C1 segment of cervical spinal cord (tissue), 14 donors: ENCODE measurements at regions not wholly inside any gene's neighbourhood (a gene's known extent, or its start where the extent isn't known, plus 50 kb on each side); places are given as distances from the start of the nearest gene placed in this dataset.

Experiments
- DNase-seq, 14 donors: peaks; one replicate each; lab custom pipeline; 2025; lab: John Stamatoyannopoulos, UW

- no peak for DNase-seq
Measured at GRCh38 chr1:30638086-30638485, 85.3 kb downstream of the MATN1 start.

- no peak for DNase-seq
Measured at GRCh38 chr1:30637183-30637980, 86.0 kb downstream of the MATN1 start.

- no peak for DNase-seq
Measured at GRCh38 chr1:30636621-30637020, 86.8 kb downstream of the MATN1 start.

- DNase-seq = no peak
Measured at GRCh38 chr1:30635391-30635975, 87.9 kb downstream of the MATN1 start.

GRCh38 chr1:30634507-30634906, 88.9 kb downstream of the MATN1 start:
- DNase-seq = no peak

- DNase-seq = no peak
Measured at GRCh38 chr1:30633294-30633693, 90.1 kb downstream of the MATN1 start.

GRCh38 chr1:30632481-30632880, 90.9 kb downstream of the MATN1 start:
- no peak for DNase-seq

GRCh38 chr1:30631700-30632099, 91.7 kb downstream of the MATN1 start:
- no peak for DNase-seq

GRCh38 chr1:30629501-30629900, 93.9 kb downstream of the MATN1 start:
- no peak for DNase-seq

GRCh38 chr1:30627994-30628393, 95.4 kb downstream of the MATN1 start:
- no peak for DNase-seq

- no peak for DNase-seq
Measured at GRCh38 chr1:30627206-30627605, 96.2 kb downstream of the MATN1 start.

- no peak for DNase-seq
Measured at GRCh38 chr1:30623431-30623830, 100.0 kb downstream of the MATN1 start.

- DNase-seq = no peak
Measured at GRCh38 chr1:30619619-30620018, 103.8 kb downstream of the MATN1 start.

- no peak for DNase-seq
Measured at GRCh38 chr1:30618335-30618747, 105.0 kb downstream of the MATN1 start.

- DNase-seq = no peak
Measured at GRCh38 chr1:30616759-30617158, 106.6 kb downstream of the MATN1 start.

GRCh38 chr1:30615816-30616590, 107.4 kb downstream of the MATN1 start:
- DNase-seq = no peak

- DNase-seq = no peak
Measured at GRCh38 chr1:30615076-30615795, 108.1 kb downstream of the MATN1 start.

GRCh38 chr1:30613188-30613587, 110.2 kb downstream of the MATN1 start:
- DNase-seq = no peak

- DNase-seq = no peak
Measured at GRCh38 chr1:30612536-30613065, 110.8 kb downstream of the MATN1 start.

- no peak for DNase-seq
Measured at GRCh38 chr1:30611741-30612309, 111.6 kb downstream of the MATN1 start.

- DNase-seq = no peak
Measured at GRCh38 chr1:30610917-30611316, 112.5 kb downstream of the MATN1 start.
